ENCODE measurements at regions not wholly inside any gene's neighbourhood (a gene's known extent, or its start where the extent isn't known, plus 50 kb on each side); places are given as distances from the start of the nearest gene placed in this dataset.
A peak's percentile ranks its signal among the peaks of the same experiment; 100 is the strongest.

GRCh38 chr12:92615086-92615485 is 87.7 kb upstream of the PLEKHG7 start:
- no peak for DNase-seq (ENCODE audit: extremely low read depth in 1 of 2, low read depth in 1 of 2)

GRCh38 chr12:92614502-92614901 is 88.3 kb upstream of the PLEKHG7 start:
- no peak for DNase-seq (ENCODE audit: extremely low read depth in 1 of 2, low read depth in 1 of 2)

GRCh38 chr12:92614001-92614400 is 88.8 kb upstream of the PLEKHG7 start:
- DNase-seq (ENCODE audit: extremely low read depth in 1 of 2, low read depth in 1 of 2), result no peak

GRCh38 chr12:92612611-92613010 is 90.2 kb upstream of the PLEKHG7 start:
- no peak for DNase-seq (ENCODE audit: extremely low read depth in 1 of 2, low read depth in 1 of 2)

DNA sequence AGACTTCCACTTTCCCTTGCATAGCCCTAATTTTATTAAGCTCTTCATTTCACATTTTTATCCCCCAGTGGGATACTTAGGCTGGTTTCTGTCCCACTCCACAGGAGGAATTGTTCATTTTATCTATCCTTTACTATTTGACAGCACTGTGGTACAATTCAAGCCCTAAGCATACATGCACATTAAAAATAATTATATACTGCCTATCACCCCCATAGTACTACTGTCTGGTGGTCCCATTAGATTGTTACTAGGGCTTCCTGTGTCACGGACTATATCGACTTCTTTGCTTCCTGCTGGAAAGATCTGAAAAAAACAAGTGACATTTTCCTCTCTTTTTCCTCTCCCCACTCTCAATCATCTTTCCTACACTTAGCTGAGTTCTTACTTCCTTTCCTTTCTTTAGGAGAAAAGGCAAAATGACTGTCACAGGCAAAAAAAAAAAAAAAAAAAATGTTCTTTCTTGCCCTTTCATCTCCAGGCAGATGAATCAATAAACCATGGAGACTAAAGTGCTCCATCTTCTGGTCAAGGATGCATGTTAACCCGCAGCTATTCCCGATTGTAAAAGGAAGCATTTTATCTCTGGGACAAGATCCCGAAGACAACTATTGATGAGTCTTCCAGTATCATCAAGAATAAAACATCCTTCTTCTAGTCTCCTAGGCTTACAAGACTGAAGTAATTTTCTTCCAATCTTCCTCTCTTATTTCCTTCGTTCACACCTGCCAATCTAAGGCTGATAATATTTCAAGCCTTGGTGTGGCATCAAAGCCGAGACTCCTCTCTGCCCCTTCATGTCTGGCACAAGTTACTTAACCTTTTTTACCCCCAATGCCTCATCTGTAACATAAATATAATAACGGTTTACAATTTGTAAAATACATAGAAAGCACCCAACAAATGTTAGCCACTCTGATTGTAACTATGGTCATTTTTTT is 94.4 kb upstream of the PLEKHG7 start:
- DNase-seq (ENCODE audit: extremely low read depth in 1 of 2, low read depth in 1 of 2), result no peak

GRCh38 chr12:92606956-92607355 is 95.8 kb upstream of the PLEKHG7 start:
- DNase-seq (ENCODE audit: extremely low read depth in 1 of 2, low read depth in 1 of 2), result no peak

DNA sequence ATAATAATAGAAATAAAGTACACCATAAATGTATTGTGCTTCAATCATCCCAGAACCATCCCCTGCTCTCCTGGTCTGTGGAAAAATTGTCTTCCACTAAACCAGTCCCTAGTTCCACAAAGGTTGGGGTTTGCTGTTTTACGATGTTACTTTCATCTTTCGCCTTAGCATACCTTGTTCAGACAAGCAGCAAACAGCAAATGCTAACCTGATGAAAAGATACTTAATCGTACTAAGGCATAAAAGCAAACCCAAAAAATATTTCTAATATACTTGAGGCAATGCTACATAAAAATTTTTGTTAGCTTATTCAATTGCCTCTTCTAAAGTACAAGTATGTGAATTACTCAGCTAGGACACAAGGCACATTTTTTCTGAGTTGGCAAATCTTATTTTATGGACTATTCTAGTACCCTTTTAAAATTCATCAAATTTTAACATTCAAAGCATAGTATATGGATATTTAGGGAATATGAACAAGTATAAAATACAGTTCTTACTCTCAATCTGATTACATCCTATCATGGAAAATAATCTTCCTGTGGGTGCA is 97.1 kb upstream of the PLEKHG7 start:
- no peak for DNase-seq (ENCODE audit: extremely low read depth in 1 of 2, low read depth in 1 of 2)

GRCh38 chr12:92604786-92605185 is 98.0 kb upstream of the PLEKHG7 start:
- DNase-seq (ENCODE audit: extremely low read depth in 1 of 2, low read depth in 1 of 2), result no peak

GRCh38 chr12:92603741-92604432 is 98.9 kb upstream of the PLEKHG7 start:
- no peak for DNase-seq (ENCODE audit: extremely low read depth in 1 of 2, low read depth in 1 of 2)

- no peak for DNase-seq (ENCODE audit: extremely low read depth in 1 of 2, low read depth in 1 of 2)
Observed at GRCh38 chr12:92602930-92603623, 99.7 kb upstream of the PLEKHG7 start.

- no peak for DNase-seq (ENCODE audit: extremely low read depth in 1 of 2, low read depth in 1 of 2)
Observed at GRCh38 chr12:92602476-92602875, 100.3 kb upstream of the PLEKHG7 start.

DNA sequence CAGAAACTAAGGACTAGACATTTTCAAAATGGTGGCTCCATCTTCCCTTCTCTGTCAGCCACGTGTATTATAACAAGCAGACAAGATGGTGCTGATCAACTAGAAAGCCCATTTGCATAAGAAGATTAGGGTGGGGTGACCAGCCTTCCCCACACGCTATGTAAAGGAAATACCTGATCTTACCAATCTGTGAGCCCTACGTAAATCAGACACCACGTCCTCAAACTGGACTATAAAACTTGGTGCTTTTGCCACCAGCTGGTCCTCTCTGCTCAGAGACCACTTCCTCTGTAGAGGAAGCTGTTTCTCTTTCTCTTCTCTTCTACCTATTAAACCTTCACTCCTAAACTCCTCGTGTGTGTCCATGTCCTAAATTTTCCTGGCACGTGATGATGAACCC is 101.1 kb upstream of the PLEKHG7 start:
- no peak for DNase-seq (ENCODE audit: extremely low read depth in 1 of 2, low read depth in 1 of 2)

DNA sequence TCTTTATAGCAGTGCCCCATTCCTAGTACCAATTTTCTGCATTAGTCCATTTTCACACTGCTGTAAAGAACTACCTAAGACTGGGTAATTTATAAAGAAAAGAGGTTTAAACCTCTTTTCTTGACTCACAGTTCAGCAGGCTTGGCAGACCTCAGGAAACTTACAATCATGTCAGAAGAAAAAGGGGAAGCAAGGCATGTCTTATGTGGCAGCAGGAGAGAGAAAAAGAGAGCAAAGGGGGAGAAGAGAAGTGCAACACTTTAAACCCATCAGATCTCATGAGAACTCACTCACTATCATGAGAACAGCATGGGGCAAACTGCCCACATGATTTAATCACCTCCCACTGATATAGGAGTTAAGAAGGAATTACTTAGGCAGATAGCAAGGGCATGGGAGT is 101.6 kb upstream of the PLEKHG7 start:
- DNase-seq (ENCODE audit: extremely low read depth in 1 of 2, low read depth in 1 of 2), result no peak

DNA sequence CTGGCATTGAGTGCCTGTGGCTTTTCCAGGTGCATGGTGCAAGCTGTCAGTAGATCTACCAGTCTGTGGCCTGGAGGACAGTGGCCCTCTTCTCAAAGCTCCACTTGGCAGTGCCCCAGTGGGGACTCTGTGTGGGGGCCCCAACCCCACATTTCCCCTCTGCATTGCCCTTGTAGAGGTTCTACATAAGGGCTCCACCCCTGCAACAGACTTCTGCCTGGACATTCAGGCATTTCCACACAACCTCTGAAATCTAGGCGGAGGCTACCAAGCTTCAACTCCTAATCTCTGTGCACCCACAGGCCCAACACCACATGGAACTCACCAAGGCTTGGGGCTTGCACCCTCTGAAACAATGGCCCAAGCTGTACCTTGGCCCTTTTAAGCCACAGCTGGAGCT is 102.7 kb upstream of the PLEKHG7 start:
- no peak for DNase-seq (ENCODE audit: extremely low read depth in 1 of 2, low read depth in 1 of 2)

DNA sequence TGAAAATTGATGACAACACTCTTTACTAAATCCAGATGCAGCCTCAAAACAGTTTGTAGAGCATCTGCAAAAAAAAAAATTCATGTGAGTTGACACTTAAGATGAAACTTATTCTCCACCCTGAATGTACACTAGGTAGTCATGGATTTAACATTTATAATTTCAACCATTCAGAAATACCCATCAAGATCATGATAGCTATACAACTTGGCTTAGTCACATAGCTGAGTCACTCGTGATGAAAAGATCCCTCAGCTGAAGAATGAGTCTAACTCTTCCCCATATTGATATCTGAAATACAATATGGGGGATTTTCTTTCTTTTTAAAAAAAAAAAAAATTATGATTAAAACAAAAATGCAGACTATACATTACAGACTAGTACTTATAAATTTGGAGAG is 104.8 kb upstream of the PLEKHG7 start:
- no peak for DNase-seq (ENCODE audit: extremely low read depth in 1 of 2, low read depth in 1 of 2)

GRCh38 chr12:92597118-92597517 is 105.7 kb upstream of the PLEKHG7 start:
- no peak for DNase-seq (ENCODE audit: extremely low read depth in 1 of 2, low read depth in 1 of 2)

- DNase-seq (ENCODE audit: extremely low read depth in 1 of 2, low read depth in 1 of 2), result no peak
Observed at GRCh38 chr12:92596383-92596782, 106.4 kb upstream of the PLEKHG7 start.

GRCh38 chr12:92595663-92596062 is 107.1 kb upstream of the PLEKHG7 start:
- DNase-seq (ENCODE audit: extremely low read depth in 1 of 2, low read depth in 1 of 2), result no peak

GRCh38 chr12:92593734-92594402 is 108.9 kb upstream of the PLEKHG7 start:
- peak; percentile 49 to 66 for DNase-seq (ENCODE audit: extremely low read depth in 1 of 2, low read depth in 1 of 2)

DNA sequence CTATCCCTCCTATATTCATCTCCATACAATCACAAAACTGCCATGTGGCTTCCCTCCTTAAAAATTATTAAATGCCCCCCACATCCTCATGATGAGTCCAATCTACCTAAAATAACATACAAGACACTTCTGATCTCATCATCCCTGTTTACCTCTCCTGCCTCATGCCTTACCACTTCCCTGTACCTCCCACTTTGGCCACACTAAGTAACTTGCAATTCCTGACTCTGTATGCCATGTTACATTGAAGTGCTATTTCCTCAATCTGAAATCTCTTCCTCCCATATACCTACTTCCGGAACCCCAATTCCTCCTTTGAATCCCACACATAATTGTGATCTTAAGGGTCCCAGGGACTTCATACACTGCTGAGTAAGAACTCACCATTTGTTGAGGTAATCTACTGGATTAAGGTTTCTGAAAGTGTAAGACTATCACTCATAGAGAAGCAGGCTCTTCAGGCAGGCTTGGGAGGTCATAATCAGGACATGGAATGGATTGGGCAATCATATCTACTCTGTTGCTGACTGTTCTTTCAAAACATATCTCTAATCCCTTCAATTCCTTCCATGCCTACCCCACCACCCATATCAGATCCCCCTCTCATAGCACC is 117.6 kb upstream of the PLEKHG7 start:
- DNase-seq (ENCODE audit: extremely low read depth in 1 of 2, low read depth in 1 of 2), result no peak
